ENCODE measurements at regions not wholly inside any gene's neighbourhood (a gene's known extent, or its start where the extent isn't known, plus 50 kb on each side); places are given as distances from the start of the nearest gene placed in this dataset.

- TF ChIP-seq JUNB (IDR thresholded peaks at IDR 0.05; ENCODE audit: unreplicated experiment) (no peak), CTCF (conservative IDR thresholded peaks at IDR 0.05; ENCODE audit: low read depth in 2 of 2) (no peak), ZNF331 (CRISPR knock-in tag; IDR thresholded peaks at IDR 0.05; ENCODE audit: low read depth) (no peak), EZH2 (IDR thresholded peaks at IDR 0.05; ENCODE audit: low read depth, unreplicated experiment) (no peak), POLR2AphosphoS5 (IDR thresholded peaks at IDR 0.05; ENCODE audit: low read depth) (no peak), ETS1 (IDR thresholded peaks at IDR 0.05) (no peak), REST (IDR thresholded peaks at IDR 0.05; ENCODE audit: unreplicated experiment) (no peak), EZH2phosphoT487 (IDR thresholded peaks at IDR 0.05; ENCODE audit: unreplicated experiment) (no peak), CREB1 (CRISPR knock-in tag; IDR thresholded peaks at IDR 0.05; ENCODE audit: low read depth) (no peak), ZNF114 (CRISPR knock-in tag; IDR thresholded peaks at IDR 0.05) (no peak), STAT1 (IDR thresholded peaks at IDR 0.05; ENCODE audit: unreplicated experiment) (no peak)
These were observed 316.2 kb upstream of the SHH start for GRCh38 chr7:156128496-156128895.

Data from GM23338 (cell line).